ENCODE measurements at regions not wholly inside any gene's neighbourhood (a gene's known extent, or its start where the extent isn't known, plus 50 kb on each side); places are given as distances from the start of the nearest gene placed in this dataset.

DNA sequence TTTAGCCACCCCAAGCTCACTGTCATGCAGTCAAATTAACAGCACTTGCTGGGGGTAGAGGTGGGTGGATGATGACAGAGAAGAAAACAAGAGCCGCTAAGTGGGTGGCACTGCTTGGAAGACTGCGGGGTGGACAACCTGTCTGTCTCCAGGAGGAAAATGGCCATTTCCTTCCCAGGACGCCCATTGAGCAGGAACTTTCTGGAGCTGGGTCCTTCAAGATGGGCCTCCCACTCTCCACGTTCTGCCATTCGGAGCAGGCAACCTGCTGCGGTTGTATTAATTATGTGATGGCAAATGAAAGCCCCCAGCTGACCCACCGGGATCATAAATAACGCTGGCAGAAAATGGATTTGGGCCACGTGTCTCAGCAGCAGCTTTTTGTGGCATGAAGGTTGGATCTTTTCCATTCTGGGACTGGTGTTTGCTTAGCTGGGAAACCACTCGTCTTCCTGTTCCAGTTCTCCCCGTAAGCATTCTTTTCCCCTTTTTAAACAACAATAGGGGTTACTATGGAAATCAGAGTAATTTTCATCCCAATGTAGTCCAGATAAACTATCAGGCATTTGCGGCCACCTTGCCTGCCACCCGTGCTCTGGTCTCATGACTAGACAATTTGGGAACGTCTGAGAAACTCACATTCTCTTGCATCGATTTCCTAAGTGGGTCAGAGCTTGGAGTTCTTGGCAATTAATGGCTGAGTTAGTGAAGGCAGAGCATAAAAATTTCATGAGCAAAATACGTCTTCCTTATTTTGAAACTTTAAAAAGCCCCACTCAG, 215.5 kb downstream of the ANKRD60 start:
- TF ChIP-seq, protein P1, sequence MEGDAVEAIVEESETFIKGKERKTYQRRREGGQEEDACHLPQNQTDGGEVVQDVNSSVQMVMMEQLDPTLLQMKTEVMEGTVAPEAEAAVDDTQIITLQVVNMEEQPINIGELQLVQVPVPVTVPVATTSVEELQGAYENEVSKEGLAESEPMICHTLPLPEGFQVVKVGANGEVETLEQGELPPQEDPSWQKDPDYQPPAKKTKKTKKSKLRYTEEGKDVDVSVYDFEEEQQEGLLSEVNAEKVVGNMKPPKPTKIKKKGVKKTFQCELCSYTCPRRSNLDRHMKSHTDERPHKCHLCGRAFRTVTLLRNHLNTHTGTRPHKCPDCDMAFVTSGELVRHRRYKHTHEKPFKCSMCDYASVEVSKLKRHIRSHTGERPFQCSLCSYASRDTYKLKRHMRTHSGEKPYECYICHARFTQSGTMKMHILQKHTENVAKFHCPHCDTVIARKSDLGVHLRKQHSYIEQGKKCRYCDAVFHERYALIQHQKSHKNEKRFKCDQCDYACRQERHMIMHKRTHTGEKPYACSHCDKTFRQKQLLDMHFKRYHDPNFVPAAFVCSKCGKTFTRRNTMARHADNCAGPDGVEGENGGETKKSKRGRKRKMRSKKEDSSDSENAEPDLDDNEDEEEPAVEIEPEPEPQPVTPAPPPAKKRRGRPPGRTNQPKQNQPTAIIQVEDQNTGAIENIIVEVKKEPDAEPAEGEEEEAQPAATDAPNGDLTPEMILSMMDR (conservative IDR thresholded peaks at IDR 0.05; ENCODE audit: low read depth, low read length): no peak
- no peak for TF ChIP-seq EZH2 (IDR thresholded peaks at IDR 0.05; ENCODE audit: low read length, unreplicated experiment)
